AG10803 (cell line): ENCODE measurements at regions not wholly inside any gene's neighbourhood (a gene's known extent, or its start where the extent isn't known, plus 50 kb on each side); places are given as distances from the start of the nearest gene placed in this dataset.

Source experiments
- DNase-seq: peaks from one replicate; pipeline ENCODE4 v3.0.0; 2010; ENCODE audit warnings: low read depth
- H3K4me3 ChIP-seq: 2 replicates; pipeline ENCODE4 v1.5.1; 2011; ENCODE audit warnings: mild to moderate bottlenecking, low read length, control low read depth
- CTCF ChIP-seq: conservative IDR thresholded peaks from 2 replicates; pipeline ENCODE4 v1.5.1; 2011; ENCODE audit warnings: mild to moderate bottlenecking, low read length, control low read depth, inconsistent platforms

GRCh38 chr17:72338847-72339790 lies 218.3 kb downstream of the SOX9 start:
- no peak overlapping the region for H3K4me3 ChIP-seq
- no peak for TF ChIP-seq CTCF
- DNase-seq: peak; percentile 91

- no peak overlapping the region for H3K4me3 ChIP-seq
- no peak for DNase-seq
- no peak for TF ChIP-seq CTCF
Observed at GRCh38 chr17:72340836-72341235, 220.0 kb downstream of the SOX9 start.

GRCh38 chr17:72342061-72342460 lies 221.2 kb downstream of the SOX9 start:
- H3K4me3 ChIP-seq: no peak overlapping the region
- TF ChIP-seq CTCF: no peak
- DNase-seq: no peak

GRCh38 chr17:72342627-72343527 lies 222.1 kb downstream of the SOX9 start:
- H3K4me3 ChIP-seq: no peak overlapping the region
- DNase-seq: peak; percentile 28
- no peak for TF ChIP-seq CTCF

GRCh38 chr17:72343911-72344310 lies 223.1 kb downstream of the SOX9 start:
- DNase-seq: no peak
- no peak overlapping the region for H3K4me3 ChIP-seq
- no peak for TF ChIP-seq CTCF

- H3K4me3 ChIP-seq: no peak overlapping the region
- DNase-seq: no peak
- TF ChIP-seq CTCF: no peak
Observed at GRCh38 chr17:72344613-72345012, 223.8 kb downstream of the SOX9 start.
